ENCODE measurements at regions not wholly inside any gene's neighbourhood (a gene's known extent, or its start where the extent isn't known, plus 50 kb on each side); places are given as distances from the start of the nearest gene placed in this dataset.

DNA sequence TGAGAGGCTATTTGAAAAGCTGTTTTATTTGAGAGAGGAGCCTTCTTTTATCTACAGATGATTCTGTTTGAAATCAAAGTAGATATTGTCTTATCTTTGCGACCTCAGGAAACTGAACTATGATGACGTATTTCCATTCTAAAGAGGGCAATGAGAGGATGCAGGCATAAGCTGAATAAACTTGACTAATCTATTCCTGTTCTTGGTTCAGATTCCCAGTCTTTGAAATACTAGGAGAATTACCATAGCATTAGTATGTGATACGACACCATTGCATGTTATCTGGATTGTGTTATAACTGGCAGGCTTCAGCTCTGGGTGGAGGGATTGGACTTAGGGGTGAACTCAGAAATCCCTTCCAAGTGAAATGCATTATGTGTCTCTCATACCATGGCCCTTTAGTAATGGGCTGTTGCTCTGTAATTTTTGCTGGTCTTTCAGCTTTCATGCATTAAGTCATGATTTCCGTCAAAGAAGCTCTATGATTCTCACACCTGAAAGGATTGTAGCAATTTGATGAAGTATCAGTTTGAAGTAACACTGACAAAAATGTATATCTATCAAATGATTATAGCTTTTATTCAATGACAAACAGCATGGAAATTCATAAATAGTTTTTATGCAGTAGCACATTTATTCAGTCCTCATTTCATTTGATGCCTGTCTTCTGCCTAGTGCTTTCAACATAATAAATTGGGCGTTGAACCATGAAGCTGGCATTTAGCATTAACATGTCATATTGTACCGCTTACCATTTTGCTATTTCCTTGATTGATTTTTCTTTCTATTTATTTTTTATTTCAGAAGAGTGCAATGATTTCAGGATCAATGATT, 138.4 kb upstream of the SPACA1 start:
- no peak for TF ChIP-seq POLR2A (IDR thresholded peaks at IDR 0.05; ENCODE audit: low read length)
- no peak for TF ChIP-seq GATA1 (IDR thresholded peaks at IDR 0.05; ENCODE audit: low read depth, low read length)

All from erythroblast (primary cell).